GM18519 (cell line): ENCODE measurements at regions not wholly inside any gene's neighbourhood (a gene's known extent, or its start where the extent isn't known, plus 50 kb on each side); places are given as distances from the start of the nearest gene placed in this dataset.
"Not testable (repeated sequence)": the region's sequence is repeated elsewhere in the genome, so short reads cannot be mapped to it uniquely, and the experiment has no call there.

Source experiments
- ATAC-seq: cut with Tn5 transposase; IDR thresholded peaks from one replicate; pipeline ENCODE4 v1.9.1; 2021; ENCODE audit warnings: mild to moderate bottlenecking, moderate library complexity; ENCODE audit not compliant: unreplicated experiment, low FRiP score

DNA sequence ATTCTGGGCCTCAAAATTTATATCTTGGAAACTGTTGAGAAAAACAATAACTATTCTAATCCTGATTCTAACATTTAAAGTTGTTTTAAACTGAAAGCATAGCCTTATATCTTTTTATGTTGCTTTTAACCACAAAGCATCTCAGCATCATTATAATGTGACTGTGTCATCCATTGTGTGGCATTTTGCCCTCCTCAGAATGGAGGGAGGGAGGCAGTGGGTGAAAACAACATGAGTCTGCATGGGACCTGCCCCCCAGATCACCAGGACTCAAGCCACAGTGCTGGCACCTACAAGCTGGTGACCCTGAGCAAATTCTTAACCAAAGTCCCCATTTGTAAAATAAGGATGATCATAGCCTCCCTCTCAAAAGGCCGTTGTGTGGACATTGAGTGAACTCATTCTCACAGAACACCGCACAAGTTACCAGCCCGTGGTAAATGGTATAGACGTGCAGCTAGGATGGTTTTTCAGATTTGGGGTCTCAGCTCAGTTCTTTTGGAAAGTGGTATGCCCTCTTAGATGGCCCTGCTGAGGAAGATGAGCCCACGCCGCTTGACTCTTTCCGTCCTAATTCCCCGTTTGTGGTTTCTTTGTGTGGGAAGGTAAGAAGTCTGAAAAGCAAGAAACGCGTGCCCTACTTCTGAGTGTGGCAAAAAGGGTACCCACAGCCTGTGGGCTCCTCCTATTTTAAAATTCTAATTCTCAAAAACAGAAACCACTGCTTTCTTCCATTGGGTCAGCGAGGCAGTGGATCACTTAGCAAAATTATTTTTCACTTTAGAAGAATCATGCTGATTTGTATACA lies 305.0 kb upstream of the ID2 start:
- no peak for ATAC-seq

DNA sequence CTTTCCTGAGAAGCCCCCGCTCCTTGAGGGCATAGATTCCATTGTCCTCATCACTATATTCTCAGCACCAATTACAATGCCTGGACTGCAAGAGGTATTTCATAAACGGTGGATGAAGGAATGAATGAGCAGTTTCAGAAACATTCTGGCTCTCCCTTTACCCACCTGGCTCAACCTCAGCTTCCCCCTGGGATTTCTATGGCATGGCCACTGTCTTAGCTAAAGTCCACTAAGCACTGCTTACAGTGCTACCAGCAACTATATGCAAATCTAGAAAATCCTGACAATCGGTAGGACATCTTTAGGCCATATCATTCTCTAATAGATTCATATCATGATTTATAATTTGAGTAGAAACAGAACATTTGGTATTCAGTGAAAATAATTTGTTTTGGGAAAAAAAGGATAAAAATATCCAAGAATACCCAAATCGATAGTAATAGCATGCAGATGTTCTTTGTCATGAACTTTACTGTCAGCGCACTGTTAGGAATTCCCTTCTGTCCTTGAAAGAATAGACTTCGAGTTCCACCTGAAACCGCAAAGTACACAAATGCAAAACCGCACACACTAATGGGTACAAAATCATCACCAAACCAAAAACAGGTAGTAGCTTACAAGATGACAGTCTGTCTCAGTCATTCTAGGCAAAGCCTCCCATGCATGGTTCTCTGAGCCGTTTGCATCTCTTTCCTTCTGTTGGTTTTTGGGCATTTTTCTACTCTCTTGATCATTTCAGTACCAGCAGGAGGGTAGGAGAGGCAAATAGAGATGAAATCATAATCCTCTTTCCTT lies 303.6 kb upstream of the ID2 start:
- peak; percentile 64 for ATAC-seq

GRCh38 chr2:8379128-8379527 lies 302.7 kb upstream of the ID2 start:
- no peak for ATAC-seq

DNA sequence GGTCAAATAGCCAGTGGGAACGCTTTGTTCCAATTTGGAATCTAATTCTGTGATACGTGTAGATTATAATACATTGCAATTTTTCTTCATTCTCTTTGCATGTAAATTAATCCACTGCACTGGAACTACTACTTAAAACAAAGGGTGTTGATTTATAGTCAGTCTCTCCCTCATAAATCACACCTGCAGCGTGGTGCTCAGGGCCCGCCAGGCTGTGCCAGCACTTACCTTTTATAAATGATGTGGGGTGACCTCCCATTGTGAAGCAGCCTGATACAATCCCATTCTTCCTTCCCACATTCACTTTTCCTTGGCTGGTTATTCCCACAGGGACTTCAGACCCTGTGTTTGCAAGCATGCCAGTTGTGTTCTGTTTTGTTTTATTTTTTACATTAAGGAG lies 302.3 kb upstream of the ID2 start:
- ATAC-seq: no peak

DNA sequence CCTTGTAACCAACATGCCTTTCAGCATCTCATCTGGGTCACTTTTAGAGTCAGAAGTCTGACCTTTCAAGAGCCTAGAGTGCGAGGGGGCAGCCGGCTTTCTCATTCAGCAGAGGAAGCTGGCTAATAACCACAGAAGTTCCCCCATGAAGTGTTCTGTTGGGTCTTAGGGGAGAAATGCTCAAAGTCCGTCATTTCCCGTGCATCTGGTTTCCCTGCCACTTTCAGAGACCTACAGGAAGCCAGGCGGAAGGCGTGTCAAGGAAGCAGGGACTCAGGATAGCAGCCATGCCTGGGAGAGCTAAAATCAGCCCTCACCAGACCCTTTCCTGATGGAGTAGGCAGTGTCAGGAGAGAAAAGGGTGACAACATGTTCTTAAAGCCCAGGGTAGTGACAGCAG lies 301.8 kb upstream of the ID2 start:
- no peak for ATAC-seq

GRCh38 chr2:8380566-8380965 lies 301.3 kb upstream of the ID2 start:
- peak; percentile 80 for ATAC-seq

GRCh38 chr2:8382485-8382884 lies 299.4 kb upstream of the ID2 start:
- no peak for ATAC-seq

GRCh38 chr2:8386748-8387147 lies 295.1 kb upstream of the ID2 start:
- not testable (repeated sequence) for ATAC-seq

DNA sequence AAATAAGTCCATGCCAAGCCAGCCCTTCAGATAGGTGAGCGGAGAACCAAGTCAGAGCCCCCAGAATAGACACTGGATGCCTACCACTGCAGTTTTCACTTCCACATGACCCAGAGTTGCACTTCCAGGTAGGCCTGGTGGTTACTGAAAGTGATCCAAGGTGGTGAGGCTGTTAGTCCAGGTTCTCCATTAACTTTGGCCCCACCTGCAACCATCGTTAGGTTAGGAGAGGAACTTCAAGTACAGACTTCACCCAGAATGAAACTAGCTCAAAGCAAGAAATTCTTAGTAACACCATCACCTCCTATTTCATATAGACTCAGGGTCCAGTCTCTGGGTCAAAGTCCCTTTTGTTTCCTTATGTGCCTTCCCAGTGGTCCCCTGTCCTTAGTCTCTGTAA lies 293.1 kb upstream of the ID2 start:
- ATAC-seq: no peak

- no peak for ATAC-seq
Measured at GRCh38 chr2:8389431-8390108, 292.3 kb upstream of the ID2 start.

DNA sequence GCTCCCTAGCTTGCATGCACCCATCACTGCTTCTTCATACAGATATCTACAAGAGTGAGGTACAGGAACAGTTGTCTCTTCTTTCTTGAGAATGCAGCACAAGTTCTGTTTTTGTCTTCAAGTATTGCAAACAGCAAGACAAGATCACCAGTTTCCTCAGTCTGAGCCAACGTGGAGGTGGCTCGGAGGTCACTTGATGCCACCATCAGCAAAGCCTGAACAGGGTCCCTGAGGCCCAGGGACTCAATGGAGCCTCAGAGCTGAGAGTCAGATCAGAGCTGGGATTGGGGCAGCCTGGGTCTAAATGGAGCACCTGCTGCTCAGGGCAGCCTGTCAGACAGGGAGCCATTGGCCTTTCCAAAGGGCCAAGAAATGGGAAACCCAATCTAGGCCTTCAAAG lies 290.7 kb upstream of the ID2 start:
- no peak for ATAC-seq

DNA sequence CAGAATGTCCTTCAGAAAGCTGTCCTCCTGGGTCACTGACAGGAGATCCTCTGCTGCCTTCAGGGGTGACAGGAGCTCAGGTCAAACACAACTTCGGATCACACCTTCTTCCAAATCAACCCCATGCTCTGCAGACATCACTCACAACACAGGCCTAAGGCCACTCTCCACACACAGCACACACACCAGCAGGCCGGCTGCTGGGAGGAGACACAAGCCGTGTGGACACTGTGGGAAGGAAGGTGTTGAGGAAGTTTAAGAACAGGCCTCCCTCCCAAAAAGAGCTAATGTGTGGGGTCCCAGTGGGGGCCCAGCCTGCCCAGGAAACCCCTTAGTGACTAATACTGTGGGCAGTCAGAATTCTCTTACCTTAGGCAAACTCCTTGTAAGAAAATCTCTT lies 290.3 kb upstream of the ID2 start:
- ATAC-seq: no peak

- no peak for ATAC-seq
Measured at GRCh38 chr2:8392098-8392866, 289.6 kb upstream of the ID2 start.

GRCh38 chr2:8393506-8393905 lies 288.4 kb upstream of the ID2 start:
- no peak for ATAC-seq

DNA sequence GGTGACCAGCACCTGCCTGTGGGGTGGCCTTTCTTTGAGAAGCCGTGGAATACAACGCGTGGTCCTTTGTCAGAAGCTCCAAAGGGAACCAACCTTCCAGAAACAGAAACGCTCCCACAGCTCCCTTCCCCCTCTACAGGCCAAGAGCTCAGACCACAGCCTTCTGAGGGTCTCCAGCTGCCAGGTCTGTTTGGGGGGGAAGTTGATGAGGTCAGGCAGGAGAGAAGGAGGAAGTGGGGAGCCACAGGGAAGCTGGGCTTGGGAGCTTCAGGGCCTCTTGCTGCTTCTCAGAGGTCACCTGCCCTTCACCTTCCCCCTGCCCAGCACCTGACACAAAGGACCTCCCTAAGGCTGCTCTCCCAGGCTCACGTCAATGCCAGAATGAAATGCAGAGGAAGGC lies 287.7 kb upstream of the ID2 start:
- ATAC-seq: no peak

DNA sequence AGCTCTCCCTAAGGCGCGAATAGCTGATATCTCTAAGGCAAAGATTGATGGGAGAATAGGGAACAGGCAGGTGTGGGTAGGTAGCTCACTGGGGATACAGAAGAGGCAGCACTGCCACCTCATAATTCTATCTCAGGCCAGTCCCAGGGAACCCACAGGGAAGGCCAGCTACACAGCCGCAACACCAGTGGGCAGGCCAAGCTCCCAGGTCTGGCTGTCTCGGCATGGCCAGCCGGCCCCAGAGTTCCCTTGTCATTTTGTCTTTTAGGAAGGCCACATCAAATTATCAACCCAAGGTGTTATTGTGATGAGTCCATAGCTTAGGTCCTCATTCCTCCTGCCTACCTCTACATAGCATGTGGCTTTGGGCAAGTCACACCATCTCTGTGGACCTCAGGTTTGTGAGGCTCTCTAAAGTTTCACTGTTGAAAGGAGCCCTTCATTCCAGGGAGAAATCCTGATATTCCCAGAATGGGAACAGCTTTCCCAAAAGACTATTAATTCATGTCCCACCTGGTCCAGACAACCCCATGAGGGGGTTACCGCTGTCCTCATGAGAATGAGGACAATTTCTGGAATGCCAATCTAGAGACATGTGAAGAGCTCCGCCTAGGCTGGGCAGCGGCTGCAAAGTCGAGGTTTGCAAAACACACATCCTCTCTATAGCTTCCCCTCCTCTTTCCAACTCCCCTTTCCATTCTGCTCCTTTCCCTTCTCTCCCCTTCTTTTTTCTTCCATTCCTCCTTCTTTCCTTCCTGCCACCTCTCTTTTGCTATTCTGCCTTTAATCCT lies 287.1 kb upstream of the ID2 start:
- no peak for ATAC-seq

- ATAC-seq: no peak
Measured at GRCh38 chr2:8395718-8396117, 286.1 kb upstream of the ID2 start.

DNA sequence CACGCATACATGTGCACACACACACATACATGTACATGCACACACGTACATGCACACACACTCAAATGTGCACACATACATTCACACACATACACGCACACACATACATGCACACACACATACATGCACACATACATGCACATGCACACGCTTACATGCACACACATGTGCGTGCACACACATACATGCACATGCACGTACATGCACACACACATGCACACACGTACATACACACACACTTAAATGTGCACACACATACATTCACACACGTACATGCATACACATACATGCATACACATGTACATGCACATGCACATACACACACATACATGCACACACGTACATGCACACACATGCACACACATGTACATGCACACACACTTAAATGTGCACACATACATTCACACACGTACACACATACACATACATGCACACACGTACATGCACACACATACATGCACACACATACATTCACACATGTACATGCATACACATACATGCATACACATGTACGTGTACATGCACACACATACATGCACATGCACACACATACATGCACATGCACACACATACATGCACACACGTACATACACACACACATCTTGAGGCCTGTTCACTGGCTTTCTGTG lies 283.7 kb upstream of the ID2 start:
- no peak for ATAC-seq

DNA sequence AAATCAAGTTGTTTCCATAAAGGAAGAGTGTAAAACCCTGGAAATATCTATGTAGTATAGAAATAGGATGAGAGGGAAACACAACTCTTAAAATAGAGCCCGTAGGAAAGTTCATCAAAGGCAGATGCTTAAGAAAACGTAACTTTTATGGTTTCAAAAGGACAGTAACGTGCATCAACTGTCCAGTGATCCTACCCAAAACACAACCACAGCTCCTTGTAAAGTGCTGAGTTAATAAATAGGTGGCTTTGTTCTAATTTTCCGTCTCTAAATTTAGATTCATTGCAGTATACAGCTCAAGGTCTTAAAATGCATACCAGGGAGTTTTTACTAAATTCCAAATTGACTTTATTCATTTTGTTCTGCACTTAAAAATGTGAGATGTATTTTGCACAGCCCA lies 282.1 kb upstream of the ID2 start:
- no peak for ATAC-seq
